AG09309 (cell line): ENCODE measurements at regions not wholly inside any gene's neighbourhood (a gene's known extent, or its start where the extent isn't known, plus 50 kb on each side); places are given as distances from the start of the nearest gene placed in this dataset.

Experiments used
- DNase-seq: peaks from one replicate; pipeline ENCODE4 v3.0.0-alpha.2; 2010; ENCODE audit warnings: low read depth
- H3K4me3 ChIP-seq: 2 replicates; pipeline ENCODE4 v1.5.1; 2011; ENCODE audit warnings: mild to moderate bottlenecking, low read depth, low read length, moderate library complexity; ENCODE audit not compliant: control insufficient read depth
- TF ChIP-seq, protein P1 (sequence below): IDR thresholded peaks from 2 replicates; pipeline ENCODE4 v1.5.1; 2011; ENCODE audit warnings: mild to moderate bottlenecking, low read depth, low read length, inconsistent platforms; ENCODE audit not compliant: insufficient read depth, control insufficient read depth; ENCODE audit errors: missing control alignments

DNA sequence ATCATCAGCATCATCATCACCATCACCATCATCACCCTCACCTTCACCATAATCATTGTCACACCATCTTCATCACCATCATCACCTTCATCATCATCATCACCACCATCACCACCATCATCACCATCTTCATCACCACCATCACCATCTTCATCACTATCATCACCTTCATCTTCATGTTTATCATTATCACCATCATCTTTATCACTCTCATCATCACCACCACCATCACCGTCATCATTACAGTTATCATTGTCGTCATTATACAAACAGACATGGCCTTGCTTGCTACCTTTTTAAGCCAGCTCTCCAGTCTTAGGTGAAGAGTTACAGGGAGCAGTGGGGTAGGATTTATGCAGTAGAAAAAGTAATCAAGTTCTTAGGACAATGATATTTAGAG is 114.9 kb downstream of the IRF8 start:
- TF ChIP-seq, protein P1, sequence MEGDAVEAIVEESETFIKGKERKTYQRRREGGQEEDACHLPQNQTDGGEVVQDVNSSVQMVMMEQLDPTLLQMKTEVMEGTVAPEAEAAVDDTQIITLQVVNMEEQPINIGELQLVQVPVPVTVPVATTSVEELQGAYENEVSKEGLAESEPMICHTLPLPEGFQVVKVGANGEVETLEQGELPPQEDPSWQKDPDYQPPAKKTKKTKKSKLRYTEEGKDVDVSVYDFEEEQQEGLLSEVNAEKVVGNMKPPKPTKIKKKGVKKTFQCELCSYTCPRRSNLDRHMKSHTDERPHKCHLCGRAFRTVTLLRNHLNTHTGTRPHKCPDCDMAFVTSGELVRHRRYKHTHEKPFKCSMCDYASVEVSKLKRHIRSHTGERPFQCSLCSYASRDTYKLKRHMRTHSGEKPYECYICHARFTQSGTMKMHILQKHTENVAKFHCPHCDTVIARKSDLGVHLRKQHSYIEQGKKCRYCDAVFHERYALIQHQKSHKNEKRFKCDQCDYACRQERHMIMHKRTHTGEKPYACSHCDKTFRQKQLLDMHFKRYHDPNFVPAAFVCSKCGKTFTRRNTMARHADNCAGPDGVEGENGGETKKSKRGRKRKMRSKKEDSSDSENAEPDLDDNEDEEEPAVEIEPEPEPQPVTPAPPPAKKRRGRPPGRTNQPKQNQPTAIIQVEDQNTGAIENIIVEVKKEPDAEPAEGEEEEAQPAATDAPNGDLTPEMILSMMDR, result no peak
- DNase-seq, result no peak
- no peak overlapping the region for H3K4me3 ChIP-seq

- H3K4me3 ChIP-seq, result no peak overlapping the region
- TF ChIP-seq, protein P1, result no peak
- no peak for DNase-seq
Measured at GRCh38 chr16:86015606-86016005, 116.6 kb downstream of the IRF8 start.

DNA sequence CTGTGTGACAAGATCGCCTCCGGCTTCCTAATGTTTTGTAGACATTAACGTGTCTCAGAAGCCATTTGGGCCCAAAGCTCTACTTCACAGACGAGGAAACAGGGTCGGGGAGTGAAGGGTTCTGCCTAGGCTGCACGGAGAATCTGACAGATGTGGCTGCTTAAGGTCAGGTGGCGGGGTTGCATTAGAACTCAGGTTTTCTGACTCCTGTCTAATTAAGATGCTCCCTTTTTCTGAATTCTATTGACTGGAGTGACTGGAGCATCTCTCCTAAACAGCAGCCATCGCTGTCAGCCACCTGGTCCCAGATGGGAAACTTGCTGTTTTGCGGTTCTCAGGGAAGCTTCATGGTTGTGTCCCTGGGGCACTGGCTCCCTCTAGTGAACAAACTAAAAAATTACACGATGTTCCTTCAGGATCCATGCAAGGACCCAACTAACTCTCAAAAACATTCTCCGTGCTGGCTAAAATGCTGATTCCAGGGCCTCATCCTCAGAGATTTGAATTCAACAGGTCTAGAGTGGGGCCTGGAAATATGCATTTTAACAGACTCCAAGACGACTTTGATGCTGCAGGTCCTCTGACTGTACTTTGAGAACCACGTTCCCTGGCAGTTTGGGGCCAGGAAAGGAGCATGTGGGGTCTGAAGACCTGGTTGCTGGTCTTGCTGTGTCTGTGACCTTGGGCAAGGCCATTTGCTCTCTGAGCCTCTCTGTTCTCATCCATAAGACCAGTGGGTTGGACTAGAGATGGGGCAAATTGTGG is 117.4 kb downstream of the IRF8 start:
- DNase-seq, result peak; percentile 16
- TF ChIP-seq, protein P1, result peak; percentile 78
- H3K4me3 ChIP-seq, result no peak overlapping the region

DNA sequence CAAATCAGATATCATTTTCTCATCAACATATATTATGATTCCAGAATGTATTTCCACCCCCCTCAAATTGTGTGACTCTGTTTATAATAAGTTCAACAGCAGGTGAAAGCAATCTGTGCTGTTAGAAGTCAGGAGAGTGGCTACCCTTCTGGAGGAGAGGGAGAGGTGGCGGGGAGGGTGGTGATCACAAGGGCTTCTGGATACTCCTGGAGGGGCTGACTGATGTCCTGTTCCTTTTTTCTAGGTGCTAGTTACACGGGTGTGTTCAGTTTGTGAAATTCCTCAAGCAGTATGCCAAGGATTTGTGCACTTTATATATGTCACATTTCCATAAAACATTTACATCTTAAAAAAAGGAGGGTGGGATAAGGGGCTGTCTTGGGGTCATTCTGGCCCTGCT is 119.1 kb downstream of the IRF8 start:
- TF ChIP-seq, protein P1, result no peak
- no peak overlapping the region for H3K4me3 ChIP-seq
- no peak for DNase-seq

DNA sequence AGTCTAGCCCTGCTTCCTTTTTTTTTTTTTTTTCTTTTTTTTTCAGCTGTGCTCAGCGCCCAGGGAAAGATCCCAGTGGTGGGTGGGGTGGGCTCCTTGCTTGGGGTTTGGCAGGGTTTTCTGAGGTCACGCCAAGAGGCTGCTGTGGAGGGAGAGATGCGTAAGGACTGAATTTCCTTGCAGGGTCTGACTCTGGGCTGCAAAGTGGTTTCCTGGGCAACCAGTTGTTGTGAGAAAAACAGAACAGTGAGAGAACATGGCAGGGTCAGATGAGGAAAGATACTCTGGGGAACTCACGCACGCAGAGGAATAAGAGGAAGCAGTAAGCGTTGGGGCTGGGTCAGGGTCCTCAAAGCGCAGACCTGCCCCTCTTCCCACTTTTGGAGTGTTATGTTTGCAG is 119.5 kb downstream of the IRF8 start:
- no peak for DNase-seq
- no peak overlapping the region for H3K4me3 ChIP-seq
- TF ChIP-seq, protein P1, result no peak

DNA sequence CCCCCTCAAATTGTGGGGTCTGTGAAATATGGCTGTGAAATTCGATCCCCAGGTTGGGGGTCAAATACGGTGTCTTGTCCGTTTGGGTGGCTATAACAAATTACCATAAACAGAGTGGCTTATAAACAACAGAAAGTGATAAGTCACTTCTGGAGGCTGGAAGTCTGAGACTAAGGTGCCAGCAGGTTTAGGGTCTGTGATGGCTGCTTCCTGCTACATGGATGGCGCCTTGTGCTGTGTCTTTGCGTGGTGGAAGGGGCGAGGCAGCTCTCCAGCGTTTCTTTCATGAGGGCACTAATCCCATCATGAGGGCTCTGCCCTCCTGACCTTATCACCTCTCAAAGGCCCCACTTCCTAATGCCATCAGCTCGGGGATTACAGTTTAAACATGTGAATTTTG is 120.0 kb downstream of the IRF8 start:
- TF ChIP-seq, protein P1, result no peak
- no peak for DNase-seq
- H3K4me3 ChIP-seq, result no peak overlapping the region

DNA sequence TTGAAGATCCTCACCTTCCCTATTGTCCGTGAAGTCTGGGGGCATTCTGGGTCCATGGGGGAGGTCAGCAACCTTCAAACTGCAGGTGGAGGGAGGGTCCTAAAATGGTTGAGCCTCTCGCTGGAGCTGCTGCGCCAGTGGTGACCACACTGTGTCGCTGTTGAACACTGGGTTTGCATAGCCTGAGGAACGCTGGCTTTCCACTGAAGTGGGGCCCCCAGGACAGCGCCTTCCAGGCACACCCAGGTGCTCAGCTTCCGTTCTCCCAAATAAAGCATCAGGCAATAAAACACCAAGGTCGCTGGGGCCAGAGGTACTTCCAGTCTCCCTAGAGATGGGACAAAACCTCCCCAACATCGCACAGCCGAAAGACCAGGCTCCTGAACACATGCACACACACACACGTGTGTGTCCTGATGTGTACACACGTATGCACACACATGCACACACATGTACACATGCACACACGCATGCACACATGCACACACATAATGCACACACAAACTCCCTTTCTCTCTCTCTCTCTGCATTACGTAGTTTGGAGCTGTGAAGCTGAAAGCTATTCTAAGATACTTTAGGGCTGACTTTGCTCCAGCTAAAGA is 120.6 kb downstream of the IRF8 start:
- no peak for DNase-seq
- H3K4me3 ChIP-seq, result no peak overlapping the region
- TF ChIP-seq, protein P1, result peak; percentile 33
